ENCODE measurements at regions not wholly inside any gene's neighbourhood (a gene's known extent, or its start where the extent isn't known, plus 50 kb on each side); places are given as distances from the start of the nearest gene placed in this dataset.

- no peak for DNase-seq
These were observed 245.8 kb downstream of the KCNS3 start for GRCh38 chr2:18124116-18124835.

- no peak for DNase-seq
These were observed 245.1 kb downstream of the KCNS3 start for GRCh38 chr2:18123577-18123976.

- no peak for DNase-seq
These were observed 244.7 kb downstream of the KCNS3 start for GRCh38 chr2:18123211-18123570.

GRCh38 chr2:18122544-18123210, 244.2 kb downstream of the KCNS3 start:
- DNase-seq: no peak

- peak in 1 of 2 experiments; percentile 17 for DNase-seq
These were observed 241.4 kb downstream of the KCNS3 start for GRCh38 chr2:18119883-18120282.

- DNase-seq: no peak
These were observed 240.2 kb downstream of the KCNS3 start for GRCh38 chr2:18118703-18119102.

GRCh38 chr2:18117592-18117991, 239.1 kb downstream of the KCNS3 start:
- peak in 1 of 2 experiments; percentile 8 for DNase-seq

- no peak for DNase-seq
These were observed 231.8 kb downstream of the KCNS3 start for GRCh38 chr2:18110222-18110621.

- DNase-seq: no peak
These were observed 228.4 kb downstream of the KCNS3 start for GRCh38 chr2:18106841-18107240.

- DNase-seq: no peak
These were observed 227.5 kb downstream of the KCNS3 start for GRCh38 chr2:18105929-18106328.

- DNase-seq: no peak
These were observed 226.2 kb downstream of the KCNS3 start for GRCh38 chr2:18104595-18105224.

- DNase-seq: peak in 1 of 2 experiments; percentile 3
These were observed 218.5 kb downstream of the KCNS3 start for GRCh38 chr2:18096836-18097405.

GRCh38 chr2:18094277-18094676, 215.8 kb downstream of the KCNS3 start:
- no peak for DNase-seq

GRCh38 chr2:18093196-18093595, 214.7 kb downstream of the KCNS3 start:
- DNase-seq: no peak

GRCh38 chr2:18092760-18093159, 214.3 kb downstream of the KCNS3 start:
- DNase-seq: no peak

- DNase-seq: no peak
These were observed 207.1 kb downstream of the KCNS3 start for GRCh38 chr2:18085593-18085992.

- DNase-seq: no peak
These were observed 205.9 kb downstream of the KCNS3 start for GRCh38 chr2:18084376-18084775.

- no peak for DNase-seq
These were observed 205.3 kb downstream of the KCNS3 start for GRCh38 chr2:18083806-18084205.

GRCh38 chr2:18078216-18078615, 199.7 kb downstream of the KCNS3 start:
- no peak for DNase-seq

GRCh38 chr2:18077704-18078103, 199.2 kb downstream of the KCNS3 start:
- no peak for DNase-seq

- no peak for DNase-seq
These were observed 198.8 kb downstream of the KCNS3 start for GRCh38 chr2:18077231-18077630.

GRCh38 chr2:18074476-18074875, 196.0 kb downstream of the KCNS3 start:
- no peak for DNase-seq

- no peak for DNase-seq
These were observed 195.1 kb downstream of the KCNS3 start for GRCh38 chr2:18073601-18074000.
